CD14-positive monocyte (primary cell): ENCODE measurements at regions not wholly inside any gene's neighbourhood (a gene's known extent, or its start where the extent isn't known, plus 50 kb on each side); places are given as distances from the start of the nearest gene placed in this dataset.

Source experiments
- DNase-seq, 3 donors: peaks; one replicate each; pipeline ENCODE4 v3.0.0-alpha.2; 2011 to 2022
- H2AFZ ChIP-seq: 2 replicates; pipeline ENCODE4 v1.6.0; 2012; ENCODE audit warnings: mild to moderate bottlenecking, low read depth, low read length, inconsistent platforms; ENCODE audit not compliant: insufficient read depth, poor library complexity, severe bottlenecking
- H3K27ac ChIP-seq, 2 donors: 1 replicate in 1 of 2; 2 replicates in 1 of 2; pipeline ENCODE4 v1.5.1; 2012 to 2013; ENCODE audit warnings: low read length in 2 of 2, control low read depth in 1 of 2, inconsistent platforms in 1 of 2, low read depth in 1 of 2, mild to moderate bottlenecking in 1 of 2
- H3K27me3 ChIP-seq, 2 donors: one replicate each; pipeline versions ENCODE4 v1.6.0 to v1.6.1; 2011 to 2013; ENCODE audit warnings: low read length in 2 of 2; ENCODE audit not compliant: control insufficient read depth in 2 of 2, insufficient read depth in 2 of 2
- H3K36me3 ChIP-seq, 2 donors: replicated peaks in 1 of 2; 1 replicate in 1 of 2; 2 replicates in 1 of 2; pipeline versions ENCODE4 v1.5.1 to v1.6.1; 2012 to 2013; ENCODE audit warnings: low read length in 2 of 2, control low read depth in 1 of 2, inconsistent platforms in 1 of 2, mild to moderate bottlenecking in 1 of 2; ENCODE audit not compliant: insufficient read depth in 2 of 2, control insufficient read depth in 1 of 2
- H3K4me1 ChIP-seq, 2 donors: 1 replicate in 1 of 2; 2 replicates in 1 of 2; pipeline versions ENCODE4 v1.5.1 to v1.6.1; 2012 to 2013; ENCODE audit warnings: low read length in 2 of 2, control low read depth in 1 of 2, inconsistent platforms in 1 of 2, mild to moderate bottlenecking in 1 of 2, moderate library complexity in 1 of 2; ENCODE audit not compliant: insufficient read depth in 2 of 2, control insufficient read depth in 1 of 2
- H3K4me2 ChIP-seq: replicated peaks from 2 replicates; pipeline ENCODE3; 2012; ENCODE audit warnings: low read length, moderate library complexity, mild to moderate bottlenecking; ENCODE audit not compliant: poor library complexity, severe bottlenecking; ENCODE audit errors: extremely low read depth
- H3K4me3 ChIP-seq, 3 experiments: fragments of 200-600 bp in 1 of 3; sonication (generic) in 1 of 3; replicated peaks in 1 of 3; 1 replicate in 2 of 3; 2 replicates in 1 of 3; pipeline ENCODE4 v1.5.1; 2011 to 2013; ENCODE audit warnings: low read length in 3 of 3, mild to moderate bottlenecking in 3 of 3, control low read depth in 2 of 3, low read depth in 2 of 3, inconsistent platforms in 1 of 3, moderate library complexity in 1 of 3
- H3K79me2 ChIP-seq: 2 replicates; pipeline ENCODE4 v1.6.0; 2012; ENCODE audit warnings: mild to moderate bottlenecking, control low read depth, inconsistent platforms, low read length, moderate library complexity; ENCODE audit not compliant: insufficient read depth
- H3K9ac ChIP-seq: 2 replicates; pipeline ENCODE4 v1.6.0; 2017; ENCODE audit warnings: low read length, mild to moderate bottlenecking; ENCODE audit not compliant: insufficient read depth, poor library complexity, severe bottlenecking
- H3K9me3 ChIP-seq, 2 donors: replicated peaks in 1 of 2; 1 replicate in 1 of 2; 2 replicates in 1 of 2; pipeline versions ENCODE4 v1.5.1 to v1.6.1; 2012 to 2013; ENCODE audit warnings: low read length in 2 of 2, control low read depth in 1 of 2; ENCODE audit not compliant: control insufficient read depth in 1 of 2, insufficient read depth in 1 of 2
- H4K20me1 ChIP-seq: 2 replicates; pipeline ENCODE4 v1.6.0; 2012; ENCODE audit warnings: mild to moderate bottlenecking, low read length, control low read depth, moderate library complexity; ENCODE audit not compliant: insufficient read depth
- H3K27ac Mint-ChIP-seq, 7 donors: one replicate each; pipeline ENCODE4 v1.8.0; 2020; ENCODE audit warnings: mild to moderate bottlenecking in 7 of 7, mixed read lengths in 7 of 7, moderate library complexity in 6 of 7, inconsistent platforms in 2 of 7
- H3K27me3 Mint-ChIP-seq, 3 donors: one replicate each; pipeline ENCODE4 v1.8.0; 2021 to 2022; ENCODE audit warnings: low read depth in 3 of 3, mild to moderate bottlenecking in 3 of 3, mixed read lengths in 3 of 3, moderate library complexity in 3 of 3, inconsistent platforms in 1 of 3
- H3K36me3 Mint-ChIP-seq, 2 donors: one replicate each; pipeline ENCODE4 v1.8.0; 2020; ENCODE audit warnings: mixed read lengths in 2 of 2, inconsistent platforms in 1 of 2, mild to moderate bottlenecking in 1 of 2
- H3K4me1 Mint-ChIP-seq: one replicate; pipeline ENCODE4 v1.8.0; 2020; ENCODE audit warnings: mild to moderate bottlenecking, mixed read lengths
- H3K4me3 Mint-ChIP-seq, 2 donors: one replicate each; pipeline ENCODE4 v1.8.0; 2020; ENCODE audit warnings: mild to moderate bottlenecking in 2 of 2, mixed read lengths in 2 of 2, moderate library complexity in 1 of 2
- H3K9me3 Mint-ChIP-seq, 7 donors: one replicate each; pipeline ENCODE4 v1.8.0; 2020 to 2022; ENCODE audit warnings: mixed read lengths in 7 of 7, mild to moderate bottlenecking in 6 of 7, moderate library complexity in 6 of 7, inconsistent platforms in 2 of 7
- CTCF ChIP-seq: fragments of 200-600 bp; IDR thresholded peaks from one replicate; pipeline ENCODE4 v1.8.0; 2022; ENCODE audit warnings: antibody characterized with exemption, mild to moderate bottlenecking
- whole genome bisulfite sequencing: methylation state at CpG from one replicate; pipeline ENCODE4 v1.1.5; 2013; ENCODE audit warnings: missing lambda C conversion rate; ENCODE audit not compliant: insufficient coverage; 5-methylcytosine and 5-hydroxymethylcytosine counted together
- intact Hi-C, 2 donors: fragments of 100-400 bp; cut with micrococcal nuclease; formaldehyde crosslinking; loops; one replicate each; pipeline versions ENCODE4 v1.15.0 to v1.15.1; 2023

DNA sequence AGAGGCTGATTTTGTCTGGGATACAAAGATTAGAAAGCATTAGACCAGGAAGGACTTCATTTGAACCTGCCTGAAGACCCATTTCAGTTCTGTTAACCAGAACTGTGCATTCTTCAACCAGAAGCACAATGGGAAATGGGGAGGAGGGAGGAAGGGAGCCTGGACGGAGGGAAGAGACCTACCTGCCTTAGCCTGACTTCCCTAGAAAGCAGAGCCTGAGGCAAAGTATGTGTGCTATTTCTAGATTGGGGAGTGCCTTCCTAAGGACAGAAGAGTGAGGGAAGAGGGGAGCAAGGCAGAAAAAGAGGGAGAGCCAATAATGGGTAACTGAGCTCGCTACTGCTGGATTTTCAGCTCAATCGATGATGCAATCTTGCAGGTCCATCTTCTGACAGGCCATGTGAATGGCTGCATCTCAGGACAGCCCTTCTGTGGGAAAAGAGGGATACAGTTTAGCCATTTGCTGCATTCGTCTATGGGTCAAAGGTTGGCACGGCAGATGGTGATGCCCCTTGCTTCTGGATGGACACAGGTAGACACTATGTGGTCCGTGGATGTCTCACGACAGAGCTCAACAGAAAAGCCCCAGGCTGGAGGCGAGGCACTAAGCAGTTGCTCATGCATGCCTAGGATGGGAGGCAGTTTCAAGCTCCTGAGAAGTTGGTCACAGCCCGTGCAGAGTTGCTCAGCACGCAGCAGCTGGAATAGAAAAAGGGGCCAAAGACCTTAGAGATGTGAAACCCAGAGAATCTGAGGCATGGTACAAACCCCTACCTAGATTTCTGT is 78.8 kb upstream of the UBL3 start:
- intact Hi-C loops, result loop anchor here in 1 of 2 donors (10.0 kb wide), 1 partner anchor 164 kb away; no protein-coding TSS in a partner anchor
- WGBS, result 97% methylated on average over 10 of the region's 10 CpGs
- no peaks in the 10 kb centered on the region for H3K4me1 ChIP-seq
- Mint-ChIP-seq H3K4me1 (peaks cover 2% of the 10 kb centered on the region), H3K9me3 (no peaks in the 10 kb centered on the region), H3K27ac (no peak overlapping the region), H3K27me3 (peaks cover 1 to 6% (median 1%) of the 10 kb centered on the region in 3 donors), H3K4me3 (no peak overlapping the region), H3K36me3 (no peaks in the 10 kb centered on the region)
- H4K20me1 ChIP-seq, result no peaks in the 10 kb centered on the region
- no peak overlapping the region for H3K27ac ChIP-seq
- no peak overlapping the region for H3K4me2 ChIP-seq
- H3K27me3 ChIP-seq, result no peaks in the 10 kb centered on the region
- H3K9ac ChIP-seq, result no peak overlapping the region
- H3K9me3 ChIP-seq, result no peaks in the 10 kb centered on the region
- TF ChIP-seq CTCF, result no peak
- no peaks in the 10 kb centered on the region for H3K79me2 ChIP-seq
- H3K4me3 ChIP-seq, result no peak overlapping the region
- no peak overlapping the region for H2AFZ ChIP-seq
- no peaks in the 10 kb centered on the region for H3K36me3 ChIP-seq
- no peak for DNase-seq

GRCh38 chr13:29926098-29926476 is 75.7 kb upstream of the UBL3 start:
- no peaks in the 10 kb centered on the region for H4K20me1 ChIP-seq
- intact Hi-C loops, result loop anchor here in 1 of 2 donors (10.0 kb wide), 1 partner anchor 161 kb away; no protein-coding TSS in a partner anchor
- TF ChIP-seq CTCF, result no peak
- H3K4me3 ChIP-seq, result no peak overlapping the region
- WGBS, result 94% methylated on average over 2 of the region's 4 CpGs
- no peaks in the 10 kb centered on the region for H3K4me1 ChIP-seq
- no peak overlapping the region for H2AFZ ChIP-seq
- peaks cover 2% of the 10 kb centered on the region for H3K4me1 Mint-ChIP-seq
- H3K36me3 Mint-ChIP-seq, result no peaks in the 10 kb centered on the region
- H3K27ac ChIP-seq, result no peak overlapping the region
- peaks cover 1 to 6% (median 1%) of the 10 kb centered on the region in 3 donors for H3K27me3 Mint-ChIP-seq
- no peaks in the 10 kb centered on the region for H3K79me2 ChIP-seq
- H3K9ac ChIP-seq, result no peak overlapping the region
- no peak overlapping the region for H3K27ac Mint-ChIP-seq
- H3K9me3 Mint-ChIP-seq, result no peaks in the 10 kb centered on the region
- no peaks in the 10 kb centered on the region for H3K9me3 ChIP-seq
- DNase-seq, result no peak
- no peaks in the 10 kb centered on the region for H3K27me3 ChIP-seq
- H3K4me2 ChIP-seq, result no peak overlapping the region
- no peak overlapping the region for H3K4me3 Mint-ChIP-seq
- H3K36me3 ChIP-seq, result no peaks in the 10 kb centered on the region
